HG02973 (cell line): ENCODE measurements at regions not wholly inside any gene's neighbourhood (a gene's known extent, or its start where the extent isn't known, plus 50 kb on each side); places are given as distances from the start of the nearest gene placed in this dataset.
A peak's percentile ranks its signal among the peaks of the same experiment; 100 is the strongest.

ENCODE experiments used
- ATAC-seq: cut with Tn5 transposase; IDR thresholded peaks from one replicate; pipeline ENCODE4 v1.9.1; 2021; ENCODE audit warnings: moderate library complexity; ENCODE audit not compliant: unreplicated experiment

GRCh38 chr6:14063756-14064155 is 53.8 kb upstream of the CD83 start:
- ATAC-seq, result no peak

GRCh38 chr6:14065350-14065749 is 52.2 kb upstream of the CD83 start:
- ATAC-seq, result no peak

- ATAC-seq, result peak; percentile 53
Observed at GRCh38 chr6:14066782-14067406, 50.7 kb upstream of the CD83 start.

- no peak for ATAC-seq
Observed at GRCh38 chr6:14067656-14068055, 49.9 kb upstream of the CD83 start.
